Posterior cingulate gyrus (tissue), 11 donors: ENCODE measurements at regions not wholly inside any gene's neighbourhood (a gene's known extent, or its start where the extent isn't known, plus 50 kb on each side); places are given as distances from the start of the nearest gene placed in this dataset.
"Not testable (repeated sequence)": the region's sequence is repeated elsewhere in the genome, so short reads cannot be mapped to it uniquely, and the experiment has no call there.

Experiments used
- DNase-seq, 10 donors: peaks; one replicate each; pipeline versions ENCODE4 v3.0.0 to v3.0.0-alpha.2; 2020 to 2021; ENCODE audit warnings: mixed read lengths in 3 of 10
- intact Hi-C: fragments of 100-400 bp; cut with DNase I; formaldehyde crosslinking; loops from one replicate; pipeline ENCODE4 v1.15.1; 2023

DNA sequence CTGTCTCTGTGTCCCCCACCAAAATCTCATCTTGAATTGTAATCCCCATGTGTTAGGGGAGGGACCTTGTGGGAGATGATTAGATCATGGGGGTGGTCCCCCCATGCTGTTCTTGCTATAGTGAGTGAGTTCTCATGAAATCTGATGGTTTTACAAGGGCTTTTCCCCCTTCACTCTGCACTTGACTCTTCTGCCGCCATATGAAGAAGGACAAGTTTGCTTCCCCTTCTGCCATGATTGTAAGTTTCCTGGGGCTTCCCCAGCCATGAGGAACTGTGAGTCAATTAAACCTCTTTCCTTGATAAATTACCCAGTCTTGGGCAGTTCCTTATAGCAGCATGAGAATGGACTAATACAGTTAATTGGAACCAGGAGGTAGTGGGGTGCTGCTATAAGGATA is 137.1 kb upstream of the RAB4A start:
- no peak for DNase-seq
- intact Hi-C loops = no loop called here

DNA sequence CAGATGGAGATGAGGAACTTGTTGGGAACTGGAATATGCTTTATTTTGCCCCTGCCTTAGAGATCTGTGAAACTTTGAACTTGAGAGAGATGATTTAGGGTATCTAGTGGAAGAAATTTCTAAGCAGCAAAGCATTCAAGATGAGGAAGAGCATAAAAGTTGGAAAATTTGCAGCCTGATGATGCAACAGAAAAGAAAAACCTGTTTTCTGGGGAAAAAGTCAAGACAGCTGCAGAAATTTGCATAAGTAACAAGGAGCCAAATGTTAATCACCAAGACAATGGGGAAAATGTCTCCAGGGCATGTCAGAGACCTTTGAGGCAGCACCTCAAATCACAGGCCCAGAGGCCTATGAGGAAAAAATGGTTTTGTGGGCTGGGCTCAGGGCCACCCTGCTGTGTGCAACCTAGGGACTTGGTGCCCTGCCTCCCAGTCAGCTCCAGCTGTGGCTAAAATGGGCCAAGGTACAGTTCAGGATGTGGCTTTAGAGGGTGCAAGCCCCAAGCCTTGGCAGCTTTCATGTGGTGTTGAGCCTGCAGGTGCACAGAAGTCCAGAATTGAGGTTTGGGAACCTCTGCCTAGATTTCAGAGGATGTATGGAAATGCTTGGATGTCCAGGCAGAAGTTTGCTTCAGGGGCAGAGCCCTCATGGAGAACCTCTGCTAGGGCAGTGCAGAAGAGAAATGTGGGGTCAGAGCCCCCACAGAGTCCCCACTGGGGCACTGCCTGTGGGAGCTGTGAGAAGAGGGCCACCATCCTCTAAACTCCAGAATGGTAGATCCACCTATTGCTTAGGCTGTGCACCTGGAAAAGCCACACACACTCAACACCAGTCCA is 136.3 kb upstream of the RAB4A start:
- intact Hi-C loops, DNase-seq: not testable (repeated sequence)

DNA sequence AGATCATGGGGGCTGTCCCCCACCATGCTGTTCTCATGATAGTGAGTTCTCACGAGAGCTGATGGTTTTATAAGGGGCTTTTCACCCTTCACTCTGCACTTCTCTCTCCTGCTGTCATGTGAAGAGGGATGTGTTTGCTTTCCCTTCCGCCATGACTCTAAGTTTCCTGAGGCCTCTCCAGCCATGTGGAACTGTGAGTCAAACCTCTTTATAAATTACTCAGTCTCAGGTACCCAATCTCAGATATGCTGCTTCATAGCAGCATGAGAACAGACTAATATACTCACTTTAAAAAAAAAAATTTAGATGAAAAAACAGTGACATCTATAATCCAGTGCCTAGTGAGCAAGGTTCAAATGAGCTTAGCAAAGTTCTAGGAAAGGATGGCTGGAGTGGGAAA is 135.1 kb upstream of the RAB4A start:
- intact Hi-C loops = no loop called here
- no peak for DNase-seq

DNA sequence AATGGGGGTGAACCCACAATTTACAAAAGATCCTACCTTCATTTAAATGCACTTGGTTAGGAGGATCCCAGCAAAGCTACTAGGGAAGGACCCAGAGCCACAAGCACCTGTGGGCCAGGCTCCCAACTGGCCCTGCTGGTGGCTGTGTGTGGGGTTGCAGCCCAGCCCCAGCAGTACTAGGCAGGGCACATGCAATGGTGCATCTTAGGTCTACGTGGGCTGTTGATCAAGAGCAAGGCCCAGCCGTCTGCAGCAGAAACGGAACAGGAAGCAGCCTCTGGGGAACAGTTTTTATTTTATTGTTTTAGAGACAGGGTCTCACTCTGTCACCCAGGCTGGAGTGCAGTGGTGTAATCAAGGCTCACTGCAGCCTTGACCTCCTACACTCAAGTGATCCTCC is 134.1 kb upstream of the RAB4A start:
- intact Hi-C loops = no loop called here
- DNase-seq = no peak

DNA sequence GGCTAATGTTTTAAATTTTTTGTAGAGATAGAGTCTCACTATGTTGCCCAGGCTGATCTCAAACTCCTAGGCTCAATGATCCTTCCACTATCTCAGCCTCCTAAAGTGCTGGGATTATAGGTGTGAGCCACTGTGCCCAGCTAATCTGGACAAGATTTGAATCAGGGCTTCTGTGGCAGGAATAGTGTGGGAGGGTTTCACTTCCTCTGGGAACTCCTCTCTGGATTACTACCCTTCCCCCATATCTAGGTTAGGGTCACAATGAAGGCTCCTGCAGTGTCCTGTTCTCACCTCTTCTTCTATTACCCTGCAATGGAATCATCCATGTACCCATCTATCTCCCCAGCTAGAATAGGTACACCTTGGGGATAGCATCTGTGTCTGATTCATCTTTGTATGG is 133.6 kb upstream of the RAB4A start:
- no peak for DNase-seq
- intact Hi-C loops = no loop called here

DNA sequence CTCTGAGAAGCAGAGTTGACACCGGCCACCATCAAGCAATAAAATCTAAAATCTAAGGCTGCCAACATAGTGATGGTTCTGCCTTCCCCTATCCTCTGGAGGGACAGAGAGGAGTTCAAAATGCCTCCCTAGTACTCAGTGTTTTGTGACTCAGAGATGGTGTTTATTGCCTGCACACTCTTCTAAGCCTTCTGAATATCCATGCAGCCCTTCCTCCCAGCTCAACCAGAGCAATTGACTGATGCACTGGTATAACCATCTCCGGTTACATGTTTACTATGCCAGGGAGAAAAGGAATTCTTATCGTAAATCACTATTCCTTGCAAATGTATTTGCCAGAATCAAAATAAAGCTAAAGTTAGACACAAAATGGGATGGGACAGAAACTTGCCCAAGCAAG is 132.9 kb upstream of the RAB4A start:
- intact Hi-C loops = no loop called here
- DNase-seq = no peak

DNA sequence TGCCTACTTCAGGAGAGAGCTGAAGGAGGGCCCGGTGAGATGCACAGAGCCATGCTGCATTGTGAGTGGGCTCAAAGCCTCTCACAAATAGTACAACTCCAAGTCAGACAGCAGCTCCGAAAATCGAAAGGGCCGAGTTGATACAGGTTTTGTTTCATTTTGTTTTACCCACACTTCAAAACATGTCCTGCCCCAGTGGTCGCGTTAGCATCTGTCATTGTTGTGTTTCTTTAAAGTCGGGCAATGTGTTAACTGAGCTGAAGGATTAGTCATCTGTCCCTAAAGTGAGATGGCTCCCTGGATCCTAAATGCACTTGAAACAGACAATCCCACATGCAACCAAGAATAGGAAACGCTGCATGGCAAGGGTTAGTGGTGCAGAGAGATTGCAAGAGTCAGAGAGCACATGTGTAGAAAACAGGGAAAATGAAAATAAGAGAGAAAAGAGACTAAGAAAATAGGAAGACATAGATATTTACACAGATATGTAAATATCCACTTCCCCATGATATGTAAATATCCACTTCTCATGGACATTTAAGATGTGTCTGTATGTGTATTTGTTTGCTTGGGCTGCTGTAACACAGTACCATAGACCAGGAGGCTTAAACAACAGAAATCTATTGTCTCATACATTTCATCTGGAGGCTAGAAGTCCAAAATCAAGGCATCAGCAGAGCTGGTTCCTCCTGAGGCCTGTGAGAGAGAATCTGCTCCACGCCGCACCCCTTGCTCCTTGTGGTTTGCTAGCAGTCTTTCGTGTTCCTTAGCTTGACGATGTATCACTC is 131.4 kb upstream of the RAB4A start:
- DNase-seq = no peak
- intact Hi-C loops = no loop called here

DNA sequence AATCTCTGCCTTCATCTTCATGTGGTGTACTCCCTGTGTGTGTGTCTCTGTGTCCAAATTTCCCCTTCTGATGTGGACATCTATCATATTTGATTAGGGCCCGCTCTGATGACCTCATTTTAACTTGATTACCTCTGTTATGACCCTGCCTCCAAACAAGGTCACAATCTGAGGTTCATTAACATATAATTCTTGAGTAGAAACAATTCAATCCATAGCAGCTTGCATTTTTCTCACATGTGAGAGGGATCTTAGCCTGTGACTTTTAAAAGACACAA is 130.9 kb upstream of the RAB4A start:
- intact Hi-C loops = no loop called here
- DNase-seq = no peak

DNA sequence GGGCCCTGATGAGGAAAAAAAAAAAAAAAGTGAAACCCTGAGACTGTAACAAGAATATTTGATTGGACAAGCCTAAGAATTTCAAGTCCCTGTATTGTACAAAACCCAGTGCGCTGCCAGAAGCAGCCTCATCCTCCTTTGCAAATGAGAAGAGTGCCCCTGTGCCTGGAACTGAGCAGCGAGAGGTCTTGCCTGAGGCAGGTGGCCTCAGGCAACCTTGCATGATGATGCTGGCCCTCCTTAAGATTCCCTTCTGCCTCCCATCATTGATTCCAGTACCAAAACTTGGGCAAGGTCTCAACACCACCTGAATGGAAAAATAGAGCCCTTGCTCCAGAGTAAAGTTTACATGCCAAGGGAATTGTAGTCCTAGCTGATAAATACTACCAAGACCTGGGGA is 129.6 kb upstream of the RAB4A start:
- DNase-seq = no peak
- intact Hi-C loops = no loop called here

DNA sequence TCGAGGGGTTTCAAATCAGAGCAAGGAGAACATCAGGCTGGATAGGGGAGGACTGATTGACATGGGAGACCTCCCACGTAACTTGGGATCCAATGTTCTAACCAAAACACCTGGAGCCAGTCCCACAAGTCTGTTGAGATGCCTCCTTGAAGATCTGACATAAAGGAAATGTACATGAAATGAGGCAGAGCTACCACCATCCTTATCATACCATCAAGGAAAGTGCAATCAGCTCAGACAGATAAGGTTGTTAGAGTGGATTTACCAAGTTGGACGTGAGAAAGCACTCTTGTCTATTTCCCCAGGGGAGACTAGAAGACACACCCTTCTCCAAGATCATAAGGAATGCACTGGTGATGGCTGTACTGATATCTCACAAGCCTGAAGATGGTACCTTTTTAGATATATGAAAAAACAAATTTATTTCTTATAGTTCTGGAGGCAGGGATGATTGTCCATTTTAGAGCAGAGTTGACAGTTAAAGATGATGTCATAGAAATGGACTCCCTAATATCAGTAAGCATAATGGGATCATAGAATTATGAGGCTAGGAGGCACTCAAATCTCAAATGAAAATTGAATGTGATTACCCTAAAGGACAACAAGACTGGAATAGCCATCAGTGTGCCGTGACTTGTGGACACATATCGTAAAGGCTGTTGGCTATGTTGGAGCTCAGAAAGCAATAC is 129.1 kb upstream of the RAB4A start:
- DNase-seq = no peak
- intact Hi-C loops = no loop called here

DNA sequence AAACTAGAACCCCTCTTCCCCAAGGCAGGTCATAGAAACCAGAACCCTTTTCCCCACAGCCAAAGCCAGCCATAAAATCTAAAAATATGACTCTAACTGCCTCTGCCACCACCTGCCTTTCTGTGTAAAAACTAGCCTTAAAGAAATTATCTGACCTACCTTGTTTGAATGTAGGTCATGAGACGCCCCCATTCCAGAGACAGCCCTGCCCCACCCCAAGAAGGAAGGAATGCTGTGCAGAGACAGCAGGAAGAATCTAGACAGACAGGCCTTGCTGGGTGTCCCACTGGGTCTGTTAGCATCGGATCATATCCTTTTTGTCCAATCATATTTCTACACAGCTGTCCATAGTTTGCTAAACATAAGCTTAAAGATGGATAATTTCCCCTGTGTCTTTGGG is 128.4 kb upstream of the RAB4A start:
- no peak for DNase-seq

DNA sequence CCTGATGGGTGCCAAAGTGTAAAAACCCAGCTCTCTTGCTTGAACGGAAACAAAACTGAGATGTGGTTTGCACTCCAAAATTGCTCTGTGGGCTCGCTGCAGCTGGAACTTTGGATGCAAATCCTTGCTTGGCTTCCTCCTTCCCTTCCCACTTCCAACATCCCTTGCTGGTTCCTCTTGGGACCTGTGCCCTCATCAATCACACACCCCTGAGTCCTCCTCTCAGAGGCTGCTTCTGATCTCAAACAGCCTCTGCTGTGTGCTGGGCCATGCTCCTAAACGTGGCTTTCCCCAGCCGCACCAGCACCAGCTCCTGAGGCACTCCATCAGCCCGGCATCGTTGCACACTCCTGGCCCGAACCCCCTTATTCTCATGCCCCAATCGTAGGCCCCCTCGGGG is 124.3 kb upstream of the RAB4A start:
- DNase-seq = no peak

More for the DNA sequence above, 128.4 kb upstream of the RAB4A start:
- intact Hi-C loops = no loop called here

DNA sequence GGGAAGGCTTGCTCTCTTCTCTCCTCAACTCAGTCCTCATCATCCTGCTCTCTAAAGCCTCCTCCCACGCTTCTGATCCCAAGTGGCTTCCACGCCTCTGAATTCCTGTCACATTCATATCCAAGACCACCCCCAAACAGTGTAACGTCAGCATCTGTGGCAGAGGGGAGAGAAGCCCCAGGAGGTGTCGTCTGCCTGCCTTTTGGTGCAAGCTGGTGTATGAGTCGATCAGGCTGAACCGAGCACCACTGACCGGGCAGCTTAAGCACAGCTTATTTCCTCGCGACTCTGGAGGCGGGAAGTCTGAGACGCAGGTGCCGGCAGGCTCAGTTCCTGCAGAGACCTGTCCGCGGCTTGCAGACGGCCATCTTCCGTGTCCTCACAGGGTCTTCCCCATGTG is 123.8 kb upstream of the RAB4A start:
- no peak for DNase-seq
- intact Hi-C loops = no loop called here

More for the DNA sequence above, 124.3 kb upstream of the RAB4A start:
- intact Hi-C loops = no loop called here

DNA sequence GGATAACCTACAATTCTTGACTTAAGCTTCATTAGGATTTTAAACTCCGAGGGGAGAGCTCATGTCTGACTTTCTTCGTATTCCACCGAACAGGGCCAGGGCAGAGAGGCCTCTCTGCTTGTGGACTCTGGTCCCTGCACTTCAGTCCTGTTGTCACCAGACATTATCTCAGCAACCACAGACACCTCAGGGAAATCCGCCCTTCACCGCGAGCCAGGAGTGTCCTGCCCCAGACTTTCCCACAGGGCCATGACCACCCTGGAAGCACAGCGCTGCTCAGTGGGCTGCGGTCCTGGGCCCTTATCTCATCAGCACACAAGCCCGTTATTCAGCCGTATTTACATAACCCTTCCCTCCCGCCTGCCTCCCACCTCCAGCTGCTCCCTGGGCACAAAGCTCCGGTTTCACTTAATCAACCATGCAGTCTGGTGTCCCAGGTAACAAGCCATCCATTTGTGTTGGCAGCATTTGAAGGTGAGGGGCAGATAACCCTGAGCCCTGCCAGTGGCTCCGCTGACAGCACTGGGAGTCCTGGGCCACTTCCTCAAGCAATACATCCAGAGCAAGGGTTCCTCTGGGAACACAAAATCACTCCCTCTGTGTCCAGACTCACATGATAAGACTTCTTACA is 122.8 kb upstream of the RAB4A start:
- intact Hi-C loops = no loop called here

DNA sequence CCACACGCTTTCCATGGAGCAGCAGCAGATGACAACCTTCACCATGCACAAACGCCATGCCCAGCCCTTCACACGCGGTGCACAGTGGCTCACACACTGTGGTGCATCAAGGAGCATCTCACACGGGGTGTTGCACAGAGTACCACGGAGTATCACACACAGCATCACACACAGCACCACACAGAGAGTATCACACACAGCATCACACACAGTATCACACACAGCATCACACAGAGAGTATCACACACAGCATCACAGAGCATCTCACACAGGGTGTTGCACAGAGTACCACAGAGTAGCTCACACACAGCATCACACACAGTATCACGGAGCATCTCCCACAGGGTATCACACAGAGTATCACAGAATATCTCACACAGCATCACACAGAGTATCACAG is 122.2 kb upstream of the RAB4A start:
- no peak for DNase-seq
- intact Hi-C loops = no loop called here

More for the DNA sequence above, 122.8 kb upstream of the RAB4A start:
- DNase-seq = no peak

DNA sequence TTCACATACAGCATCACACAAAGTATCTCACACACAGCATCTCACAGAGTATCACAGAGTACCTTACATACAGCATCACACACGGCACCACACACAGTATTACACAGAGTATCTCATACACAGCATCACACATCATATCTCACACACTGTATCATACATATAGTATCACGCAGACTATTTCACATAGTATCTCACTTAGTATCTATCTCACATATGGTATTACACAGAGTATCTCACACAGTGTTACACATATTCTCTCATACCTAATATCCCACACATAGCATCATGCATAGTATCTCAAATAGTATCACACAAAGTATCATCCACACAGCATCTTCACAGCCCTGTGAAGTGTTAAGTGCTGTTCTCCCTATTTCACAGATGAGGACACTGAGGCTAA is 121.5 kb upstream of the RAB4A start:
- intact Hi-C loops = no loop called here
- no peak for DNase-seq

DNA sequence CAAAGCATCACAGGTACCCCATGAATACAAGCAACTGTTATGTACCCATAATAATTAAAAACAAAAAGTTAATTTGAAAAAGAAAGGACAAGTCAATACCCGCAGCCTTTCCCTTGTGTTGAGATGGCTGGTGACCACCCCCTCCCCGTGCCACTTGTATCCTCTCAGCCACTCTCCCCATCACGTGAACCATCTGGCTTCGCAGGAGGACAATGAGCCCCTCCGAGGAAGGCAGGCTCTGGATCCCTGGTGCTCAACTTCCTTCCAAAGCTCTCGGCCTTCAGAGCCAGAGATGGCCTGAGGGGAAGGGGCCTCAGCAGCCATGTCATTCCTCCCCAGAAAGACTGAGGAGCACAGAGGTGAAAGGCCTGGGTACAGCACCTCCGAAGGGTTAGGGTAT is 120.4 kb upstream of the RAB4A start:
- no peak for DNase-seq
- intact Hi-C loops = loop anchor here (10.0 kb wide), 2 partner anchors 74 to 416 kb away; partner anchors contain the start of gene RHOU

DNA sequence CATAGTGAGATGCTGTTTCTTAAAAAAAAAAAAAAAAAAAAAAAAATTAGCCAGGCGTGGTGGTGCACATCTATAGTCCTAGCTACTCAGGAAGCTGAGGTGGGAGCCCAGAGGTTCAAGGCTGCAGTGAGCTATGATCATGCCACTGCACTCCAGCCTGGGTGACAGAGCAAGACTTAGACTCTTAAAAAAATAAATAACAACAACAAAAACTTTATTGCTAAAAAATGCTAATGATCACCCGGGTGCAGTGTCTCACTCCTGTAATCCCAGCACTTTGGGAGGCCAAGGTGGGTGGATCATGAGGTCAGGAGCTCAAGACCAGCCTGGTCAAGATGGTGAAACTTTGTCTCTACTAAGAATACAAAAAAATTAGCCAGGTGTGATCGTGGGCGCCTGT is 119.5 kb upstream of the RAB4A start:
- DNase-seq = not testable (repeated sequence)
- intact Hi-C loops = loop anchor here (10.0 kb wide), 2 partner anchors 73 to 417 kb away; partner anchors contain the start of gene RHOU

DNA sequence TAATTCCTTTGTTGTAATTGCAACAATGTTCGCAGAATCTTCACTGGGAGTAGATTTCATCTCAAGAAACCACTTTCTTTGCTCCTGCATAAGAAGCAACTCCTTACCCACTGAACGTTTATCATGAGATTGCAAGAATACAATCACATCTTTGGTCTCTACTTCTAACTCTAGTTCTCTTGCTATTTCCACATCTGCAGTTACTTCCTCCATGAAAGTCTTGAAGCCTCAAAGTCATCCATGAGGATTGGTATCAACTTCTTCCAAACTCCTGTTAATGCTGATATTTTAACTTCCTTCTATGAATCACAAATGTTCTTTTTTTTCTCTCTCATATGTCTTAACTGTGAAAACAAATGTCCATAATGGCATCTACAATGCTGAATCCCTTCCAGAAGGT is 118.6 kb upstream of the RAB4A start:
- no peak for DNase-seq
- intact Hi-C loops = loop anchor here (10.0 kb wide), 2 partner anchors 72 to 418 kb away; partner anchors contain the start of gene RHOU

DNA sequence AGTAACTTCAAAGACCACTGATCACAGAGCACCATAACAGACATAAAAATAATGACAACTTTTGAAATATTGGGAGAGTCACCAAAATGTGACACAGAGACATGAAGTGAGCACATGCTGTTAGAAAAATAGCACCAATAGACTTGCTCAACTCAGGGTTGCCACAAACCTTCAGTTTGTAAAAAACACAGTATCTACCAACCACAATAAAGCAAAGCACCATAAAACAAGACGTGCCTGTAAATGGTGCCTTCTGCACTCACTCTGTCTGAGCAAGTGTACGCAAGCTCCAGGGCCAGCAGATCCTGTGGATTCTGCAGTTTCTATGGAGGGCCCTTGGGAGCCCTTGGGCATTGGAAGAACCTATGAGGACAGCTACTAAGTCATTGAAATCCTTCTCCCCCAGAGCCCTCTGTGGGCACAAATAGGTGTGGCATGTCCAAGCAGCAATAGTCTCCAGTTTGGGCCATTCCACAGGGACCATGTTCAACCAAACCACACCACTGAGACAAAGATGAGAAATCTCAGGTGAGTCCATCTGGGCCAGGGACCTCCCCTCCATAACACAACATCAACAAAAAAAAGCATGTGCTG is 116.9 kb upstream of the RAB4A start:
- intact Hi-C loops = loop anchor here (10.0 kb wide), 2 partner anchors 71 to 419 kb away; partner anchors contain the start of gene RHOU
- DNase-seq = no peak
